ENCODE measurements at regions not wholly inside any gene's neighbourhood (a gene's known extent, or its start where the extent isn't known, plus 50 kb on each side); places are given as distances from the start of the nearest gene placed in this dataset.

DNA sequence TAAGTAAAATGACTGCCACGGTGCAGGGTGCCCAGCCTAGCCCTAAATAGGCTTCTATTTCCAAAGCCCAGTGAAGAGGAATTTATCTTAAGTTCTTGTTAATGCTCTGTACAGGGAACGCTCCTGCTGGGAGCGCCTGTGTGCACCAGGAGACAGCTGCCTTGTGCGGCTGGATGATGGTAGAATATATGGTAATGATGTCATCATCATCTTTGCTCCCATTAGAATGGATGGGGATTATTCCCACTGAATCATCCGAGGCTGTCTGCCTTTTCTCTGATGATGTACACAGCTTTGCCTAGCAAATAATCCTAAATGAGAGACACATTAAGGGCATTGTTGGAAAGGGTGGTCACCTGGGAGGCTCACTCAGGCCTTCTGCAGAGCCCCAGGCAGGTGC lies 928.1 kb downstream of the CCSER2 start:
- DNase-seq (ENCODE audit: low read depth, low spot score): no peak

DNA sequence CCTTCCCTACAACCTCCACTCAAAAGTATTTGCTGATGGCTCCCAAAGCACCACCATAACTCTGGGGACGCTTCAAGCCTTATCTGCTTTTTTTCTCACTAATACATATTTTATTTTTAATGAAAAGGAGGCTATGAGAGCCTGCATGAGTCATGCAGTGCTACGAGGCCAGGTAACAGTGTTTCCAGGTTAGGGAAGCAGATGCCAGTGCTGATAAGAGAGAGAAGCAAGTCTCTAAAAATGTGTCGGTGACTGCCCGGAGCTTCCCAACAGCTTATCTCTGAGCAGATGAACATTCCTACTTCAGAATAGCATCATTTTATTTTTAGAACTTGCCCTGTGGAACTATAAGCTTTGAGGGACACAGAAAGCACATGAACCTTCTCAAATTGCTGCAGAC lies 931.5 kb downstream of the CCSER2 start:
- no peak for DNase-seq (ENCODE audit: low read depth, low spot score)
- no peak overlapping the region for H3K27ac ChIP-seq

More for the DNA sequence above, 928.1 kb downstream of the CCSER2 start:
- H3K27ac ChIP-seq: no peak overlapping the region

GRCh38 chr10:85262992-85263391 lies 934.6 kb downstream of the CCSER2 start:
- DNase-seq (ENCODE audit: low read depth, low spot score): no peak
- H3K27ac ChIP-seq: no peak overlapping the region

DNA sequence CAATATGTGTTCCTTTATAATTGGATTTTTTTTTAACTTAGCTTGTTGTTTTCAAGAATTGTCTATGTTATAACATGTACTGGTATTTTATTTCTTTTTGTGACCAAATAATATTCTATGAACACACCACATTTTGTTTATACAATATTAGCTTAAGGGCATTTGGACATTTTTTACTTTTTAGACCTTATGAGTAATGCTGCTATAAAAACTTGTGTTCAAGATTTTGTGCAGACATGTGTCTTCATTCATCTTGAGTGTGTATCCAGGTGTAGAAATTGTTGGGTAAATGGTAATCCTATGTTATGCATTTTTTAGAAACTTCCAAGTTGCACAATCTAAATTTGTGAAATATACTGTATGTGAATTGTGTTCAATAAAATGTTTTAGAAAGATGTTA lies 936.7 kb downstream of the CCSER2 start:
- no peak overlapping the region for H3K27ac ChIP-seq
- DNase-seq (ENCODE audit: low read depth, low spot score): no peak

- no peak overlapping the region for H3K27ac ChIP-seq
- no peak for DNase-seq (ENCODE audit: low read depth, low spot score)
These were observed 938.4 kb downstream of the CCSER2 start for GRCh38 chr10:85266808-85267207.

- DNase-seq (ENCODE audit: low read depth, low spot score): no peak
These were observed 951.6 kb downstream of the CCSER2 start for GRCh38 chr10:85280014-85280413.

GRCh38 chr10:85284778-85285770 lies 956.7 kb downstream of the CCSER2 start:
- no peak overlapping the region for H3K27ac ChIP-seq
- DNase-seq (ENCODE audit: low read depth, low spot score): no peak

More at GRCh38 chr10:85280014-85280413, 951.6 kb downstream of the CCSER2 start:
- H3K27ac ChIP-seq: no peak overlapping the region

GRCh38 chr10:85293483-85293882 lies 965.1 kb downstream of the CCSER2 start:
- no peak overlapping the region for H3K27ac ChIP-seq
- DNase-seq (ENCODE audit: low read depth, low spot score): no peak

- H3K27ac ChIP-seq: no peak overlapping the region
These were observed 983.4 kb downstream of the CCSER2 start for GRCh38 chr10:85311613-85312337.

DNA sequence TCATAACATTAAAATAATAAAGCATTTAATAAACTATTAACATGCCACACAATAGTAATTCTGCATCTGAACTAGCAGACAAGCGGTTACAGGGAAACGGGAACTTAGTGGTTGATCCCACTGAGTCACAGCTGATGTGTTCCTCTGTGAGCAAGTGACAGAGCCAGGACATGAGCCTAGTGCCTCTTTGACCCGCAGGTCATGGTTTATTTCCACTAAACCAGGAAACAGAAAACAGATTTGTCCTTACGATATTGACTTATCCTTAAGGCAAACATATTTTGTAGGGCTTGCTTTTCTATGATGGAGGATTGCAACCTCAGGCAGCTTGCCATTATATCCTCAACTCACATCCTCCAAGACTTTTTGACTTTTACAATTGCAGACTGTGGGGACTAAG lies 987.3 kb downstream of the CCSER2 start:
- no peak overlapping the region for H3K27ac ChIP-seq
- DNase-seq (ENCODE audit: low read depth, low spot score): no peak

More at GRCh38 chr10:85311613-85312337, 983.4 kb downstream of the CCSER2 start:
- DNase-seq (ENCODE audit: low read depth, low spot score): no peak

DNA sequence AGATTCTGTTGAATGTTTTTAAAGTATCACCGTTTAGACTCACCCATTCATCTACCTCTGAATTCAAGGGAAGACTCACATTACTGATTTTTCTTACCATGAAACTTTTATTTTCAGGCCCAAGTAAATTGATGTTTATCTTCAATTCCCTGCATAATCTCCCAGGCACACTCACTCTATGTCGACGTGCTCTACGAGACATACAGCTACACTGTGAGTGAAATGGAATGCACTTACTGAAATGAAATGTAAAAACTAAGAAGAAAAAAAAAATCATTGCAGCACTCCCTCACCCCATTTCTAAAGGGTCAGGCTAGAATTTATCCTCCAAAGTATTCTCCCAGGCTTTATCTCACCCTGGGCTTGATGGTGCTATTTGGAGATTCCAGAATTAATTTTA lies 987.9 kb downstream of the CCSER2 start:
- H3K27ac ChIP-seq: no peak overlapping the region
- DNase-seq (ENCODE audit: low read depth, low spot score): no peak

GRCh38 chr10:85317827-85318226 lies 989.4 kb downstream of the CCSER2 start:
- DNase-seq (ENCODE audit: low read depth, low spot score): no peak
- no peak overlapping the region for H3K27ac ChIP-seq

DNA sequence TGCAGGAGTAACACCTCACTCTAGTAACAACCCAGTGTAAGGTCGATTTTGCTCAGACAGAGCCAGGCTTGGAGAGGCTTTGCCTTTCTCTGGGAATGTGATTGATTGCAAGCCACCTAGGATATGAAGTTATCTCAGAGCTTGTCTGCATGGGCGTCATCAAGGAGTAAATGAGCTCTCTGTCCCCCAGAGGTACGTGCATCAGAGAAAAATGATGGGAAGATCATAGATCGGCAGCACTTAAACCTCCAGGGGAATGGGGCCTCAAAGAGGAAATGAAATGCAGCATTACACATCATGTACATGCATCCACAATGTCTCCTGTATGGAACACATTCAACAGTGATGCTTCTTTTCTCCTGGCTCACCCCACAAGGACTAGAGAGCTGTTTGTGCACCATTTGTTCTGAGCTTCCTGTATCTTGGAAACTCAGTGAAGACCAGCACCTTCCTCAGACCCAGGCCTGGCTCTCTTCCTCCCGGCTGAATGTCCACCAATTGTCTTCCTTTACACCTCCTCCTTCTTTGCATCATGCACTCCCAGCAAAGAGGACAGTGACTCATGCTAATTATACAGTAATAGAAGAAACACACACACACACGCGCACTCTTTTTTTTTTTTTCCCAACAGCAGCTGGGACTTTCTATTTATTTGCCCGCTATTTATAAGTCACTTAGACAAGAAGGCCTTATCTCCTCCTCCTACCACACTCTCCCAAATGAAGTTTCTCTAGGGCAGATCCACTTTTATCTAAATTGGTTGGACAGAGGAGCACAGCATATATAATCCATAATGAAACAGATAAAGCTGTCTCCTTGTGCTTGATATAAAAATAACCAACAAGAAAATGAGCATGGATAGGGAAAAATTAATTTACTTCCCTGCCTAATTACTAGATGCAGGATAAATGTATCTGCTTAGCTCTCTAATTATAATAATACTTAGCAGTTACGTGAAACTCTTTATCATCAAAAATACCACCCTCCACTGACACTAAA lies 990.7 kb downstream of the CCSER2 start:
- H3K27ac ChIP-seq: no peak overlapping the region
- DNase-seq (ENCODE audit: low read depth, low spot score): peak; percentile 2

GRCh38 chr10:85319826-85320225 lies 991.4 kb downstream of the CCSER2 start:
- H3K27ac ChIP-seq: no peak overlapping the region
- no peak for DNase-seq (ENCODE audit: low read depth, low spot score)

GRCh38 chr10:85333594-85333993 lies 1005.2 kb downstream of the CCSER2 start:
- DNase-seq (ENCODE audit: low read depth, low spot score): no peak
- H3K27ac ChIP-seq: no peak overlapping the region

GRCh38 chr10:85362401-85362800 lies 1004.2 kb downstream of the GRID1 start:
- no peak for DNase-seq (ENCODE audit: low read depth, low spot score)
- no peak overlapping the region for H3K27ac ChIP-seq

DNA sequence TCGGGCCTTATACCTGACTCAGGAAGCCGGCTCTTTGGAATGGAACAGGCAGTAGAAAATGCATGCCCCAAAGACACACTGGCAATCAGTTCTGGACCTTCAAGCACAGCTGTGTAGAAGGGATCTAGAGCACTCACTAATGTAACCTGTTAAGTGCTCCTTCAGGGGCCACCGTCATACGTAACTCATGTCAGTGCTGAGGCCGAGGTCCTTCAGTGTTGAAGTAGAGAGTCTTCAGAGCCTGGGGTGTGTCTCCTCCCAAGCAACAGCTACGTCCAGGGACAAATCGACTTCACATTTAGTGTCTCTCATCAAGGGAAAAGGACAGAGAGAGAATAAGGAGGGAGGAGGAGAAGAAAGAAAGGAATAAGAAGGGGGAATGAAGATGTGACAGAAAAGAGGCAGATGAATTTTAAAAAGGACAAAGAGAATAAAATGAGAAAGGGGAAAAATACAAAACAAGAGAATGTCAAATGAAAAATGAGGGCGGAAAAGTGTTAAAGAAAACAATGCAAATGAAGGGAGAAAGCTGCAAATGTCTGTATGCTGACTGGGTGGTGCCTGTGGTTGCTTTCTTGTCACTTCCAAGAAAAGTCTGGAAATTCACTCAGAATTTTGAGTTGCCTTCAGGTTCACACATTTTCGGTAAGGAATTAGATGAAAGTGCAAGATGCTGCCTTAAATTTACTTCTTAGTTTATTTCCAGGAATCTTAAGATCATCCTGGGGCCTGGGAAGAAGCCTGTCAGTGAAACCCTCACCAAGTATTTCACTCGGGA lies 989.4 kb downstream of the GRID1 start:
- no peak for DNase-seq (ENCODE audit: low read depth, low spot score)
- H3K27ac ChIP-seq: no peak overlapping the region

DNA sequence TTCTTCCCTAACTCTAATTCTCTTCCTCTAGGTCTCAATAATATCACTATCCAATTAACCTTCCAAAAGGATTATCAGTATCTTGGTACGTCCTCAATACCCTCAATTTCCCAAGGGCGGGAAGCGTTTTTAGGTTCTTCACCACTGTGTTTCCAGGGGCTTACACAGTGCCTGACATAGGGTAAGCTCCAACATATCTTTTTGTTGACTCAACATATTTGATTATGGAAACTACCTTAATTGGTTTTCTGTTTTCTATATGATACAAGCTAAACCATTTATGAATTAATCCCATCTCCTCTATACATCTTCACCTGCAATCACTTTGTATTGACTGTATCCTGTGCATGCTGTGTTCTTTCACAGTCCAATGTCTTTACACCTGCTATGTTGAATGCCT lies 987.3 kb downstream of the GRID1 start:
- DNase-seq (ENCODE audit: low read depth, low spot score): no peak
- H3K27ac ChIP-seq: no peak overlapping the region

- H3K27ac ChIP-seq: no peak overlapping the region
- no peak for DNase-seq (ENCODE audit: low read depth, low spot score)
These were observed 965.5 kb downstream of the GRID1 start for GRCh38 chr10:85400981-85401695.
